Uterus (tissue), 3 donors: ENCODE measurements at regions not wholly inside any gene's neighbourhood (a gene's known extent, or its start where the extent isn't known, plus 50 kb on each side); places are given as distances from the start of the nearest gene placed in this dataset.

Experiments
- DNase-seq, 2 donors: peaks; one replicate each; pipeline ENCODE4 v3.0.0-alpha.2; 2019 to 2020
- H3K27ac ChIP-seq, 2 donors: fragments of 200-600 bp; sonication (generic); 1 replicate in 1 of 2; 2 replicates in 1 of 2; pipeline ENCODE4 v1.5.1; 2016 to 2018
- H3K27me3 ChIP-seq, 2 donors: fragments of 200-600 bp; sonication (generic); one replicate each; pipeline ENCODE4 v1.5.1; 2018 to 2019; ENCODE audit warnings: control low read depth in 1 of 2
- H3K36me3 ChIP-seq, 2 donors: fragments of 200-600 bp; sonication (generic); one replicate each; pipeline ENCODE4 v1.5.1; 2019; ENCODE audit warnings: control low read depth in 1 of 2
- H3K4me1 ChIP-seq, 2 donors: fragments of 200-600 bp; sonication (generic); one replicate each; pipeline ENCODE4 v1.5.1; 2018 to 2019; ENCODE audit warnings: control low read depth in 1 of 2
- H3K4me3 ChIP-seq, 2 donors: fragments of 200-600 bp; sonication (generic); 1 replicate in 1 of 2; 2 replicates in 1 of 2; pipeline ENCODE4 v1.5.1; 2018 to 2019; ENCODE audit warnings: mild to moderate bottlenecking in 1 of 2
- H3K9me3 ChIP-seq, 2 donors: fragments of 200-600 bp; sonication (generic); one replicate each; pipeline ENCODE4 v1.5.1; 2019; ENCODE audit warnings: control low read depth in 1 of 2
- POLR2A ChIP-seq, 2 donors: fragments of 450-650 bp; IDR thresholded peaks; one replicate each; pipeline ENCODE4 v1.6.1; 2016; ENCODE audit warnings: antibody characterized with exemption in 2 of 2, mild to moderate bottlenecking in 1 of 2, moderate library complexity in 1 of 2
- intact Hi-C: fragments of 100-400 bp; cut with DNase I; formaldehyde crosslinking; loops from one replicate; pipeline ENCODE4 v1.15.1; 2023; ENCODE audit warnings: low total_unique reads
- TF ChIP-seq, protein P1 (sequence below), 4 experiments: fragments of 200-600 bp in 2 of 4; fragments of 450-650 bp in 2 of 4; sonication (generic) in 2 of 4; IDR thresholded peaks; one replicate each; pipeline ENCODE4 v1.5.1; 2016 to 2019; ENCODE audit warnings: antibody characterized with exemption in 4 of 4, mild to moderate bottlenecking in 2 of 4, moderate library complexity in 1 of 4
- donor health status: DM: yes; HTN: yes; CAD: no.

DNA sequence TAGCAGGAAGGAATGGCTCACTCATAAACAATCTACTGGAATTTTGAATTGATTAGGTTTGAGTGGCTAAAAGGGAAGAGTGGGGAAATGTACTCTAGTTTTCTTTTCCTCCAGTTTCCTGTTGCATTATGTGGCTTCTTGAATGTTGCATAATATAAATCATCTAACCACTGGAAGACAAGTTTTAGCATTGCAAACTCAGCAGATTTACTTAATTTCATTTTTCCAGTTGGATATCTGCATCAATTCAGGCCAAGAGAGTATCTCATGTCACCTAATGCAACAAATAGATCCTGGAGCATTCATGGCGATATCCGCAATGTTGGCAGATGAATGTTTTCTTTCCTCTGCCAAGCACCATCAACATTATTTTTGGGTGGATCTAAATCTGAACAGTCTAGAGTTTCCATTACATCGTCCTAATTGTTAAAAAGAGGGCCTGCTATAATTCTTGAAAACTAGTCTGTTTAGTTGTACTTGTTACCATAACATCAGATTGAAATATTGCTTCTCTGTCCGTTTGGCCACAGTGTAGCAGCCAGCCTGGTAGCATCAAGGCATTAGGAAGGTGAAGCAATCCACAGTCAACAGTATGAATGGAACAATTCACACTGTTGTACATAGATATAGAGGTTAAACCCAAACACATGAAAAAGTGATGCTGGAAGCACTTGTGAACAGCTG lies 544.2 kb downstream of the ETNK1 start:
- H3K27ac ChIP-seq, result no peak overlapping the region
- intact Hi-C loops, result no loop called here

DNA sequence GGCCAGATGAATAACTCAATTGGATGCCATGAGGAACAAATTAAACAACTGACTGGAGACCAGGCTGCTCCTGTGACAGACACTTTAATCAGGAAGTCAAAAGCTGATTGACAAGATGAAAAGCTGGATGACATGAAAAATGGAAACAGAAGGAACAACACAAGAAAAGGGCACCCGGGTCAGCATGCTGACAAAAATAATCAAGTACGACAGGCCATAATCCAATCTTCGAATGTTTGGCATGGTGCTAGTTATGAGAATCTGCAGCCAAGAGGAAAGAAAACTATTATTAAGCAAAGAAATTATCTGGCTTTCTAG lies 544.7 kb downstream of the ETNK1 start:
- Histone ChIP-seq H3K4me1 (no peaks in the 10 kb centered on the region), H3K27ac (no peak overlapping the region), H3K27me3 (no peaks in the 10 kb centered on the region), H3K9me3 (no peaks in the 10 kb centered on the region), H3K4me3 (no peak overlapping the region), H3K36me3 (no peaks in the 10 kb centered on the region)
- no peak for DNase-seq
- intact Hi-C loops, result no loop called here
- TF ChIP-seq POLR2A (IDR thresholded peaks at IDR 0.05), result no peak
- TF ChIP-seq, protein P1, sequence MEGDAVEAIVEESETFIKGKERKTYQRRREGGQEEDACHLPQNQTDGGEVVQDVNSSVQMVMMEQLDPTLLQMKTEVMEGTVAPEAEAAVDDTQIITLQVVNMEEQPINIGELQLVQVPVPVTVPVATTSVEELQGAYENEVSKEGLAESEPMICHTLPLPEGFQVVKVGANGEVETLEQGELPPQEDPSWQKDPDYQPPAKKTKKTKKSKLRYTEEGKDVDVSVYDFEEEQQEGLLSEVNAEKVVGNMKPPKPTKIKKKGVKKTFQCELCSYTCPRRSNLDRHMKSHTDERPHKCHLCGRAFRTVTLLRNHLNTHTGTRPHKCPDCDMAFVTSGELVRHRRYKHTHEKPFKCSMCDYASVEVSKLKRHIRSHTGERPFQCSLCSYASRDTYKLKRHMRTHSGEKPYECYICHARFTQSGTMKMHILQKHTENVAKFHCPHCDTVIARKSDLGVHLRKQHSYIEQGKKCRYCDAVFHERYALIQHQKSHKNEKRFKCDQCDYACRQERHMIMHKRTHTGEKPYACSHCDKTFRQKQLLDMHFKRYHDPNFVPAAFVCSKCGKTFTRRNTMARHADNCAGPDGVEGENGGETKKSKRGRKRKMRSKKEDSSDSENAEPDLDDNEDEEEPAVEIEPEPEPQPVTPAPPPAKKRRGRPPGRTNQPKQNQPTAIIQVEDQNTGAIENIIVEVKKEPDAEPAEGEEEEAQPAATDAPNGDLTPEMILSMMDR (IDR thresholded peaks at IDR 0.05), result no peak

More for the DNA sequence above, 544.2 kb downstream of the ETNK1 start:
- H3K4me3 ChIP-seq, result no peak overlapping the region
- no peaks in the 10 kb centered on the region for H3K4me1 ChIP-seq
- H3K27me3 ChIP-seq, result no peaks in the 10 kb centered on the region
- H3K9me3 ChIP-seq, result no peaks in the 10 kb centered on the region
- no peaks in the 10 kb centered on the region for H3K36me3 ChIP-seq
- no peak for DNase-seq
- no peak for TF ChIP-seq POLR2A (IDR thresholded peaks at IDR 0.05)
- TF ChIP-seq, protein P1 (IDR thresholded peaks at IDR 0.05), result no peak

DNA sequence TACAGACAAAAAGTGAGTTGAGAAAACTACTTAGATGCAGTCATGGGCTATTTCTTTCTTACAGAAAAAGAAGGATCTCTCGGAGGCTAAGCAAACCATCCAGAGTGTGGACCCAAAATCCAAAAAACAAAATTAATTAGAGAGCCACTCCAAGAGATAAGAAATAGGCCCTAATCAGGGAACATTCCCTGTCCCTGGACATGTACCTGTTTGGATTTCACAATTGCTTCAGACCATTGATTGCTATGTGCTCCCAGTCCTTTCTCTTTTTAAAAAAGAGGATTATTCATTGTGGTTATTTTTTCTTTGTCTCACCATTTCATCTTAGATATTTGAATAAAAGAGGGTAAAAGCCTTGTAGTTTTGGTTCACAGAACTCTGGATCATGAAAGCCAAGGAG lies 549.9 kb downstream of the ETNK1 start:
- intact Hi-C loops, result no loop called here
- no peak for DNase-seq
- no peaks in the 10 kb centered on the region for H3K27me3 ChIP-seq
- TF ChIP-seq, protein P1 (IDR thresholded peaks at IDR 0.05), result no peak
- no peak for TF ChIP-seq POLR2A (IDR thresholded peaks at IDR 0.05)
- no peaks in the 10 kb centered on the region for H3K36me3 ChIP-seq
- H3K4me1 ChIP-seq, result no peaks in the 10 kb centered on the region
- no peak overlapping the region for H3K4me3 ChIP-seq
- H3K27ac ChIP-seq, result no peak overlapping the region
- H3K9me3 ChIP-seq, result no peaks in the 10 kb centered on the region

DNA sequence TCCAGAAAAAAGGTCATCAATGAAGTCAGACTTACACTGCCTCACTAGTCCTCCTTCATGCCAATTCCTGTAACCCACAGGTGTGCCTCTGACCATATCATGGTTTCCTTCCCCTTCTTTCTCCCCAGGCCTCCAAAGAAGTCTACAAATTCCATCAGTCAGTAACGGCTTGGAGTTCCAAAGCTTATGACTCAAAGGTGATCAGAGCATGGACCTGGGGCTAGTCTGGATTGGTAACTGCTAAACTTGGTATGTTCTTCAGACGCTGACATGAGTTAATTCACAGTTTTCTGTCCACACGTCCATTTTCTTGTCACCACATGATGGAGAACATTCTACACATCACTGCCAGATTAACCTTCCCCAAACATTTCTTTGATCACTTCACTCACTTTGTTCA lies 560.4 kb downstream of the ETNK1 start:
- intact Hi-C loops, result no loop called here

DNA sequence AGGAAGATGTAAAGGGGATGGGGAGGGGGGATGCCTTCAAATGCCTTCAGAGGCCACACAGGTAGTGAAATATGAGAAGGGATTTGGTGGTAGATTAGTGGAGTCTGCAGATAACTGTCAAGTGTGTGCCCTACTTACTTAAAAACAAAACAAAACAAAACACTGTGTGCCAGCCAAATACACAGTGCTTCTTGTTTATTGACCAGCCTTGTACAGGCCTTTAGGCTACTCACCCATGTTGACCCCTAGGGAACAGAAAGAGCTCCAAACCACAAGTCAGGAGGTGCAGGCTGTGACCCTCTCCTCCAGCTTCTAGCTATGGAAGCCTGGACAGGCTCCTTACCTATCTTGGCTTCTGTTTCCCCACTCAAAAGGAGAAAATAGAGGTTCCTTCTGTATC lies 562.0 kb downstream of the ETNK1 start:
- intact Hi-C loops, result no loop called here
- DNase-seq, result no peak
- no peaks in the 10 kb centered on the region for H3K9me3 ChIP-seq
- H3K36me3 ChIP-seq, result no peaks in the 10 kb centered on the region
- no peak overlapping the region for H3K27ac ChIP-seq
- TF ChIP-seq POLR2A (IDR thresholded peaks at IDR 0.05), result no peak
- TF ChIP-seq, protein P1 (IDR thresholded peaks at IDR 0.05), result no peak
- no peaks in the 10 kb centered on the region for H3K27me3 ChIP-seq
- H3K4me1 ChIP-seq, result no peaks in the 10 kb centered on the region
- no peak overlapping the region for H3K4me3 ChIP-seq

More for the DNA sequence above, 560.4 kb downstream of the ETNK1 start:
- Histone ChIP-seq H3K27ac (no peak overlapping the region), H3K4me1 (no peaks in the 10 kb centered on the region), H3K9me3 (no peaks in the 10 kb centered on the region), H3K27me3 (no peaks in the 10 kb centered on the region), H3K36me3 (no peaks in the 10 kb centered on the region), H3K4me3 (no peak overlapping the region)
- no peak for DNase-seq
- TF ChIP-seq POLR2A (IDR thresholded peaks at IDR 0.05), result no peak
- TF ChIP-seq, protein P1 (IDR thresholded peaks at IDR 0.05), result no peak
